ENCODE measurements at regions not wholly inside any gene's neighbourhood (a gene's known extent, or its start where the extent isn't known, plus 50 kb on each side); places are given as distances from the start of the nearest gene placed in this dataset.

DNA sequence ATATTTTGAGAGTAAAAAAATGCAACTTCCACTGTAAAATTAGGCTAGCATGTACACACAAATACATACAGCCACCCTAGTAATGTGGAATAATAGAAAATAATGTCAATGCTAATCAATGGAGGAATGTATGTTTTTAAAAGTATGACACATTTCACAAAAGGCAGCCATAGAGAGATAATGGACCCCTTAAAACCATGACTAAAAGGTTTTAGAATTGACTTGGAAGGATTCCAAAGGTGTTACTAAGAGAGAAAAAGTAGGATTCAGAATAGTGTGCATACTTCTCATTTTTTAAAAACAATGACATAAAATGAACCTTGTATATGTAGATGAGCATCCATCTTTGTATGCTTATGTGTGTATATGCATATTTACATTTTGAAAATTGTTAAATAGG is 597.9 kb upstream of the PCDH9 start:
- Mint-ChIP-seq H3K4me3 (no peak overlapping the region), H3K4me1 (ENCODE audit: low read depth) (no peaks in the 10 kb centered on the region), H3K27ac (no peak overlapping the region), H3K9me3 (peaks cover 45% of the 10 kb centered on the region), H3K36me3 (ENCODE audit: low read depth) (no peaks in the 10 kb centered on the region), H3K27me3 (ENCODE audit: insufficient read depth) (no peaks in the 10 kb centered on the region)
- TF ChIP-seq, protein P1, sequence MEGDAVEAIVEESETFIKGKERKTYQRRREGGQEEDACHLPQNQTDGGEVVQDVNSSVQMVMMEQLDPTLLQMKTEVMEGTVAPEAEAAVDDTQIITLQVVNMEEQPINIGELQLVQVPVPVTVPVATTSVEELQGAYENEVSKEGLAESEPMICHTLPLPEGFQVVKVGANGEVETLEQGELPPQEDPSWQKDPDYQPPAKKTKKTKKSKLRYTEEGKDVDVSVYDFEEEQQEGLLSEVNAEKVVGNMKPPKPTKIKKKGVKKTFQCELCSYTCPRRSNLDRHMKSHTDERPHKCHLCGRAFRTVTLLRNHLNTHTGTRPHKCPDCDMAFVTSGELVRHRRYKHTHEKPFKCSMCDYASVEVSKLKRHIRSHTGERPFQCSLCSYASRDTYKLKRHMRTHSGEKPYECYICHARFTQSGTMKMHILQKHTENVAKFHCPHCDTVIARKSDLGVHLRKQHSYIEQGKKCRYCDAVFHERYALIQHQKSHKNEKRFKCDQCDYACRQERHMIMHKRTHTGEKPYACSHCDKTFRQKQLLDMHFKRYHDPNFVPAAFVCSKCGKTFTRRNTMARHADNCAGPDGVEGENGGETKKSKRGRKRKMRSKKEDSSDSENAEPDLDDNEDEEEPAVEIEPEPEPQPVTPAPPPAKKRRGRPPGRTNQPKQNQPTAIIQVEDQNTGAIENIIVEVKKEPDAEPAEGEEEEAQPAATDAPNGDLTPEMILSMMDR (IDR thresholded peaks at IDR 0.05), result no peak
- no peak for DNase-seq

DNA sequence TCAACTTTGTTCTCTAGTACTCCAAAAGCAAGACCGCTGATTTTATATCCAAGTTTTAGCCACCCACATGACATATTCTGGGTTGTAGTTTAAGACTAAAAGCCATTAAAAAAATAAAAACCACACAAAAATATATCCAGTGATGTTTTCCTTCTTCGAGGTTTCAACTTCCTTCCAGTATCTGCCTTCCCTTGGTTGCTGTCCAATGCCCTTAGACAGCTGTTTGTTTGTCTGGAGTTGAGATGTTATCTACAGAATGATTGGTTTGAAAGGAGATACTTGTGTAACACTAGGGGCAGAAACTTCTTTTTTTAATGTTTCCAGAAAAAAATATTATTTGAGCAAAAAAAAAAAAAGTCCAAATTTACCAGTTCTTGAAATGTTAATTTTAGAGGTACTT is 591.5 kb upstream of the PCDH9 start:
- H3K27ac Mint-ChIP-seq, result no peak overlapping the region
- no peak overlapping the region for H3K4me3 Mint-ChIP-seq
- H3K27me3 Mint-ChIP-seq (ENCODE audit: insufficient read depth), result no peaks in the 10 kb centered on the region
- no peak for DNase-seq
- TF ChIP-seq, protein P1 (IDR thresholded peaks at IDR 0.05), result no peak
- no peaks in the 10 kb centered on the region for H3K4me1 Mint-ChIP-seq (ENCODE audit: low read depth)
- peaks cover 26% of the 10 kb centered on the region for H3K9me3 Mint-ChIP-seq
- H3K36me3 Mint-ChIP-seq (ENCODE audit: low read depth), result no peaks in the 10 kb centered on the region

DNA sequence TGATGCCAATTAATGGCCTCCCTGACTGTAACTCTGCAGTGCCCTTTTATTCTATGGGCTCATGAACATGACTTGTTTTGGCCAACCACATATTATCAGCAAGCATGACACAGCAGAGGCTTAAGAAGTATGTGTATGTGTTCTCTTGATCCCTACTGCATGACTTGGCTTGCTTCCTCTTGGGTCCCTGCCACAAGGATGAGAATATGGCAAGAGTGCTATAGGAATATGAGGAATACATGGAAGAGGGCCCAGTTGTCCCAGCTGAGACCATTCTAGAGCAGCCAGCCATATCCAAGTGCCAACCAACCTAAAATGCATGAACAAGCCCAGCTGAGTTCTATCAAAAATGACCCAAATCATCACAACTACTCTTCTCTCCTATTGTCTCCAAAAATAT is 576.7 kb upstream of the PCDH9 start:
- H3K9me3 Mint-ChIP-seq, result peaks cover 42% of the 10 kb centered on the region
- no peaks in the 10 kb centered on the region for H3K36me3 Mint-ChIP-seq (ENCODE audit: low read depth)
- no peak for DNase-seq
- no peaks in the 10 kb centered on the region for H3K27me3 Mint-ChIP-seq (ENCODE audit: insufficient read depth)
- H3K4me3 Mint-ChIP-seq, result no peak overlapping the region
- H3K4me1 Mint-ChIP-seq (ENCODE audit: low read depth), result no peaks in the 10 kb centered on the region
- no peak overlapping the region for H3K27ac Mint-ChIP-seq
- TF ChIP-seq, protein P1 (IDR thresholded peaks at IDR 0.05), result no peak

DNA sequence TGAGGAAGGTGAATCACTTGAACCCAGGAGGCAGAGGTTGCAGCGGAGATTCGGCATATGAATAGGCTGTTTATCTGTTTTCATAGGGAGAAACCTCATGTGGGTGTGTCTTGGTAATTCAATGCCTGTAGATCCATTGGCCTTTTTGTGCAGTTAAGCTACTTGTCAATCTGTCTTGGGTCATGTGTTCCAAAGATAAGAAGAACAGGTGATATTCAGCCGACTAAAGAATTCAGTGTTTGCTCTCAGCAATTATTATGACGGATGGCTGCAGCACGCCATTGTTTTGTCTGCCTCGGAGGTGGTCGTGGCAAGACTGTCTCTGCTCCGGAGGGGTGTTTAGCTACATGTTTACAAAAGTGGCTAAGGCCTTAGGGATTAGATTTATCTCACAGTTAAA is 573.0 kb upstream of the PCDH9 start:
- TF ChIP-seq, protein P1 (IDR thresholded peaks at IDR 0.05), result no peak
- no peaks in the 10 kb centered on the region for H3K4me1 Mint-ChIP-seq (ENCODE audit: low read depth)
- no peak overlapping the region for H3K4me3 Mint-ChIP-seq
- H3K27ac Mint-ChIP-seq, result no peak overlapping the region
- no peak for DNase-seq
- H3K27me3 Mint-ChIP-seq (ENCODE audit: insufficient read depth), result no peaks in the 10 kb centered on the region
- peaks cover 49% of the 10 kb centered on the region for H3K9me3 Mint-ChIP-seq
- H3K36me3 Mint-ChIP-seq (ENCODE audit: low read depth), result 0 out of 2 replicates have a peak, but pooled peaks cover 5% of the 10 kb centered on the region

DNA sequence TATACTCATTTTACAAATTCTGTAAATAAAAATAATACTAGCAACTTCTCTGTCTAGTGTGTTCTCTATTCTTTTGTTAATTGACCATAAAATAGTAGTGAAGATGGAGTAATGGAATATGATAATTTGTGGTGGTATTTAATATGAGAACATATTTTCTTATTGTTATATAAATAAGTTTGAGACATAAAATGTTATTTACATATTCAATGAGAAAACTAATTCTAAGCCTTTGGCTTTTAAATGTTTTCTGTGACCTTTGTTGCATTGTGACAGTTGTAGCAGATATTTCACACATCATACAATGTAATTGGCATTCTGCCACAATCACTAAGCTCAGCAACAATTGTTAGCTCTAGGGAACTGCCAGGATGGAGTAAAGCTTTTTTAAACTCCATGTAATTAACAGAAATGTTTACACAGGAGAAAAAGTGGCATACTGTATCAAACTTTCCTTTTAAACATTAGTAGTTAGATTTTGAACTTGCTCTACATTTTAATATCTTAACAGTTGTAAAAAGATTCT is 562.1 kb upstream of the PCDH9 start:
- Mint-ChIP-seq H3K9me3 (peaks cover 14% of the 10 kb centered on the region), H3K27me3 (ENCODE audit: insufficient read depth) (no peaks in the 10 kb centered on the region), H3K4me3 (no peak overlapping the region), H3K27ac (no peak overlapping the region), H3K36me3 (ENCODE audit: low read depth) (no peaks in the 10 kb centered on the region), H3K4me1 (ENCODE audit: low read depth) (no peaks in the 10 kb centered on the region)
- TF ChIP-seq, protein P1 (IDR thresholded peaks at IDR 0.05), result no peak
- DNase-seq, result no peak

DNA sequence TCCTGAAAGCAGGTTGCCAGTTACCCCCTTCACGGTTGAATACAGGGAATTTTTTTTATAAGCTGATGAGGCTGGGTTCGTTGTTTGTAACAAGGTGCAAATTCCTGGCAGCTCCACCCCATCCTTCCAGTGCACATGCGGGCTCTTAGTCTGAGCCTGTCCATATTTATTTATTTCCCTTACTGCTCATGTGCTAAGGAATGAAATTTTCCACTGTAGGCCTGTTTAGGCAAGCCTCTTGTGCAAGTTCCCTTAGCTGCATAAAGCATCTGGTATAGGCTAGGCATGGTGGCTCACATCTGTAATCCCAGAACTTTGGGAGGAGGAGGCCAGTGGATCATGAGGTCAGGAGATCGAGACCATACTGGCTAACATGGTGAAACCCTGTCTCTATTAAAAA is 560.9 kb upstream of the PCDH9 start:
- H3K27me3 Mint-ChIP-seq (ENCODE audit: insufficient read depth), result no peaks in the 10 kb centered on the region
- peaks cover 14% of the 10 kb centered on the region for H3K9me3 Mint-ChIP-seq
- TF ChIP-seq, protein P1 (IDR thresholded peaks at IDR 0.05), result no peak
- H3K4me1 Mint-ChIP-seq (ENCODE audit: low read depth), result no peaks in the 10 kb centered on the region
- H3K4me3 Mint-ChIP-seq, result no peak overlapping the region
- DNase-seq, result no peak
- no peaks in the 10 kb centered on the region for H3K36me3 Mint-ChIP-seq (ENCODE audit: low read depth)
- H3K27ac Mint-ChIP-seq, result no peak overlapping the region
